T-cell (primary cell): ENCODE measurements at regions not wholly inside any gene's neighbourhood (a gene's known extent, or its start where the extent isn't known, plus 50 kb on each side); places are given as distances from the start of the nearest gene placed in this dataset.
"Not testable (repeated sequence)": the region's sequence is repeated elsewhere in the genome, so short reads cannot be mapped to it uniquely, and the experiment has no call there.

ENCODE experiments used
- ATAC-seq, 4 experiments: fragments of 200-7000 bp in 3 of 4; fragments of 150-1000 bp in 1 of 4; cut with Tn5 transposase; replicated peaks in 1 of 4; 1 replicate in 3 of 4; 2 replicates in 1 of 4; pipeline ENCODE4 v1.10.0; 2021; ENCODE audit warnings: moderate library complexity in 3 of 4, mild to moderate bottlenecking in 2 of 4, moderate number of reproducible peaks in 1 of 4
- CTCF ChIA-PET, 2 donors: fragments of 300-600 bp; sonication (Branson Sonifier 250); formaldehyde crosslinking; loops; one replicate each; lab custom pipeline; 2022; ENCODE audit warnings: antibody characterized with exemption in 2 of 2; lab: Charles Lee
- POLR2A ChIA-PET, 2 donors: fragments of 300-600 bp; sonication (Branson Sonifier 250); formaldehyde crosslinking; loops; one replicate each; lab custom pipeline; 2022; ENCODE audit warnings: antibody characterized with exemption in 2 of 2; lab: Charles Lee
- DNase-seq, 35 experiments: peaks; one replicate each; pipeline versions ENCODE4 v3.0.0 to v3.0.0-alpha.2; 2013 to 2023
- H3K27ac ChIP-seq: one replicate; pipeline ENCODE4 v1.5.1; 2013; ENCODE audit warnings: low read length
- H3K27me3 ChIP-seq, 2 experiments: replicated peaks in 1 of 2; 1 replicate in 1 of 2; 2 replicates in 1 of 2; pipeline versions ENCODE4 v1.6.1 to v1.7.0; 2013; ENCODE audit warnings: low read length in 1 of 2, mixed read lengths in 1 of 2; ENCODE audit not compliant: control insufficient read depth in 2 of 2, insufficient read depth in 2 of 2; ENCODE audit errors: extremely low read depth in 1 of 2
- H3K36me3 ChIP-seq, 2 donors: 1 replicate in 1 of 2; 2 replicates in 1 of 2; pipeline versions ENCODE4 v1.6.1 to v1.7.0; 2013; ENCODE audit warnings: low read length in 1 of 2; ENCODE audit not compliant: control insufficient read depth in 2 of 2, insufficient read depth in 1 of 2; ENCODE audit errors: extremely low read depth in 1 of 2
- H3K4me1 ChIP-seq, 2 experiments: 1 replicate in 1 of 2; 2 replicates in 1 of 2; pipeline versions ENCODE4 v1.6.1 to v1.7.0; 2013; ENCODE audit warnings: low read length in 2 of 2, mixed read lengths in 1 of 2; ENCODE audit not compliant: insufficient read depth in 2 of 2, control insufficient read depth in 1 of 2; ENCODE audit errors: extremely low read depth in 1 of 2
- H3K4me3 ChIP-seq, 2 donors: 1 replicate in 1 of 2; 2 replicates in 1 of 2; pipeline versions ENCODE4 v1.5.1 to v1.7.0; 2013; ENCODE audit warnings: mild to moderate bottlenecking in 2 of 2, low read length in 1 of 2, moderate library complexity in 1 of 2; ENCODE audit not compliant: control insufficient read depth in 1 of 2; ENCODE audit errors: extremely low read depth in 1 of 2
- H3K9me3 ChIP-seq: 2 replicates; pipeline ENCODE4 v1.7.0; 2013
- H3K27ac Mint-ChIP-seq, 2 donors: one replicate each; pipeline ENCODE4 v1.8.0; 2020 to 2021; ENCODE audit warnings: mild to moderate bottlenecking in 2 of 2, mixed read lengths in 2 of 2
- H3K27me3 Mint-ChIP-seq, 2 donors: one replicate each; pipeline ENCODE4 v1.8.0; 2021 to 2022; ENCODE audit warnings: mixed read lengths in 2 of 2
- H3K36me3 Mint-ChIP-seq: one replicate; pipeline ENCODE4 v1.8.0; 2021; ENCODE audit warnings: mixed read lengths
- H3K4me1 Mint-ChIP-seq, 3 donors: one replicate each; pipeline ENCODE4 v1.8.0; 2020 to 2022; ENCODE audit warnings: mixed read lengths in 3 of 3, mild to moderate bottlenecking in 1 of 3
- H3K4me3 Mint-ChIP-seq, 3 donors: one replicate each; pipeline ENCODE4 v1.8.0; 2020 to 2022; ENCODE audit warnings: mild to moderate bottlenecking in 3 of 3, mixed read lengths in 3 of 3, moderate library complexity in 3 of 3
- H3K9me3 Mint-ChIP-seq, 3 donors: one replicate each; pipeline ENCODE4 v1.8.0; 2020 to 2022; ENCODE audit warnings: mixed read lengths in 3 of 3
- WGBS: methylation state at CpG from one replicate; pipeline ENCODE4 v1.1.5; 2013; ENCODE audit warnings: missing lambda C conversion rate; ENCODE audit not compliant: insufficient coverage; 5-methylcytosine and 5-hydroxymethylcytosine counted together

GRCh38 chr2:144747571-144747970 is 227.7 kb upstream of the ZEB2 start:
- 95% methylated on average over 9 of the region's 14 CpGs for whole genome bisulfite sequencing

GRCh38 chr2:144745424-144745823 is 225.5 kb upstream of the ZEB2 start:
- 62% methylated on average over 3 of the region's 6 CpGs for WGBS
- no peaks in the 10 kb centered on the region for H3K36me3 Mint-ChIP-seq
- Histone ChIP-seq H3K4me3 (no peak overlapping the region), H3K4me1 (no peaks in the 10 kb centered on the region), H3K9me3 (no peaks in the 10 kb centered on the region), H3K27me3 (no peaks in the 10 kb centered on the region), H3K36me3 (no peaks in the 10 kb centered on the region), H3K27ac (no peak overlapping the region)
- H3K9me3 Mint-ChIP-seq = peaks cover 13 to 42% (median 29%) of the 10 kb centered on the region in 3 donors
- ATAC-seq = no peak
- H3K27me3 Mint-ChIP-seq = peaks cover 0 to 3% of the 10 kb centered on the region in 2 donors
- H3K4me1 Mint-ChIP-seq = no peaks in the 10 kb centered on the region
- ChIA-PET CTCF (no interaction called here), POLR2A (no interaction called here)
- no peak overlapping the region for H3K4me3 Mint-ChIP-seq
- no peak for DNase-seq
- H3K27ac Mint-ChIP-seq = no peak overlapping the region

More at GRCh38 chr2:144747571-144747970, 227.7 kb upstream of the ZEB2 start:
- peaks cover 13 to 53% (median 39%) of the 10 kb centered on the region in 3 donors for H3K9me3 Mint-ChIP-seq
- no peak for DNase-seq
- ChIA-PET POLR2A (no interaction called here), CTCF (no interaction called here)
- no peak for ATAC-seq
- H3K4me1 Mint-ChIP-seq = no peaks in the 10 kb centered on the region
- Histone ChIP-seq H3K9me3 (no peaks in the 10 kb centered on the region), H3K4me1 (no peaks in the 10 kb centered on the region), H3K4me3 (no peak overlapping the region), H3K36me3 (no peaks in the 10 kb centered on the region), H3K27me3 (no peaks in the 10 kb centered on the region), H3K27ac (no peak overlapping the region)
- no peaks in the 10 kb centered on the region for H3K36me3 Mint-ChIP-seq
- no peaks in the 10 kb centered on the region for H3K27me3 Mint-ChIP-seq
- no peak overlapping the region for H3K27ac Mint-ChIP-seq
- H3K4me3 Mint-ChIP-seq = no peak overlapping the region

GRCh38 chr2:144738749-144739148 is 218.8 kb upstream of the ZEB2 start:
- CTCF ChIA-PET = no interaction called here
- POLR2A ChIA-PET = no interaction called here

GRCh38 chr2:144730711-144731110 is 210.8 kb upstream of the ZEB2 start:
- Histone ChIP-seq H3K9me3 (no peaks in the 10 kb centered on the region), H3K27me3 (no peaks in the 10 kb centered on the region), H3K27ac (no peak overlapping the region), H3K4me3 (no peak overlapping the region), H3K36me3 (no peaks in the 10 kb centered on the region), H3K4me1 (no peaks in the 10 kb centered on the region)
- H3K4me1 Mint-ChIP-seq = no peaks in the 10 kb centered on the region
- ATAC-seq (no peak), DNase-seq (no peak)
- H3K27me3 Mint-ChIP-seq = no peaks in the 10 kb centered on the region
- no peak overlapping the region for H3K27ac Mint-ChIP-seq
- peaks cover 0 to 8% (median 7%) of the 10 kb centered on the region in 3 donors for H3K9me3 Mint-ChIP-seq
- no peaks in the 10 kb centered on the region for H3K36me3 Mint-ChIP-seq
- H3K4me3 Mint-ChIP-seq = no peak overlapping the region
- WGBS = no CpG with 5 or more reads among the region's 2 CpGs
- POLR2A ChIA-PET = no interaction called here
- CTCF ChIA-PET = no interaction called here

More at GRCh38 chr2:144738749-144739148, 218.8 kb upstream of the ZEB2 start:
- Histone ChIP-seq H3K9me3 (no peaks in the 10 kb centered on the region), H3K36me3 (no peaks in the 10 kb centered on the region), H3K27ac (no peak overlapping the region), H3K4me3 (no peak overlapping the region), H3K4me1 (no peaks in the 10 kb centered on the region), H3K27me3 (no peaks in the 10 kb centered on the region)
- Mint-ChIP-seq H3K27ac (no peak overlapping the region), H3K36me3 (no peaks in the 10 kb centered on the region), H3K27me3 (peaks cover 0 to 3% of the 10 kb centered on the region in 2 donors), H3K4me1 (no peaks in the 10 kb centered on the region), H3K9me3 (peaks cover 0 to 8% (median 7%) of the 10 kb centered on the region in 3 donors), H3K4me3 (no peak overlapping the region)
- DNase-seq (no peak), ATAC-seq (no peak)

- POLR2A ChIA-PET, H3K36me3 Mint-ChIP-seq, H3K9me3 ChIP-seq, ATAC-seq, H3K27me3 Mint-ChIP-seq, H3K4me3 Mint-ChIP-seq, H3K9me3 Mint-ChIP-seq, H3K36me3 ChIP-seq, CTCF ChIA-PET, H3K27me3 ChIP-seq, H3K4me1 Mint-ChIP-seq, H3K27ac ChIP-seq, H3K4me1 ChIP-seq, H3K4me3 ChIP-seq, DNase-seq, H3K27ac Mint-ChIP-seq: not testable (repeated sequence)
- no CpG with 5 or more reads among the region's 2 CpGs for WGBS
Observed at GRCh38 chr2:144724460-144724859, 204.5 kb upstream of the ZEB2 start.

- no peak overlapping the region for H3K27ac Mint-ChIP-seq
- POLR2A ChIA-PET = no interaction called here
- DNase-seq = no peak
- no peak for ATAC-seq
- no peak overlapping the region for H3K4me3 Mint-ChIP-seq
- no peaks in the 10 kb centered on the region for H3K36me3 Mint-ChIP-seq
- CTCF ChIA-PET = no interaction called here
- Histone ChIP-seq H3K27me3 (no peaks in the 10 kb centered on the region), H3K9me3 (no peaks in the 10 kb centered on the region), H3K36me3 (no peaks in the 10 kb centered on the region), H3K4me3 (no peak overlapping the region), H3K4me1 (no peaks in the 10 kb centered on the region), H3K27ac (no peak overlapping the region)
- H3K4me1 Mint-ChIP-seq = no peaks in the 10 kb centered on the region
- H3K27me3 Mint-ChIP-seq = peaks cover 0 to 7% of the 10 kb centered on the region in 2 donors
- peaks cover 14 to 24% (median 17%) of the 10 kb centered on the region in 3 donors for H3K9me3 Mint-ChIP-seq
Observed at GRCh38 chr2:144718376-144718775, 198.5 kb upstream of the ZEB2 start.

- no peaks in the 10 kb centered on the region for H3K9me3 ChIP-seq
- Mint-ChIP-seq H3K4me1 (no peaks in the 10 kb centered on the region), H3K4me3 (no peak overlapping the region), H3K27ac (no peak overlapping the region), H3K27me3 (peaks cover 0 to 3% of the 10 kb centered on the region in 2 donors), H3K9me3 (peaks cover 14 to 24% (median 17%) of the 10 kb centered on the region in 3 donors), H3K36me3 (no peaks in the 10 kb centered on the region)
- POLR2A ChIA-PET = no interaction called here
- H3K27me3 ChIP-seq = no peaks in the 10 kb centered on the region
- WGBS = 80% methylated on average over 1 of the region's 3 CpGs
- no peak for ATAC-seq
- no peak overlapping the region for H3K4me3 ChIP-seq
- H3K36me3 ChIP-seq = no peaks in the 10 kb centered on the region
- CTCF ChIA-PET = no interaction called here
- no peak overlapping the region for H3K27ac ChIP-seq
- DNase-seq = no peak
- H3K4me1 ChIP-seq = no peaks in the 10 kb centered on the region
Observed at GRCh38 chr2:144715992-144716391, 196.1 kb upstream of the ZEB2 start.
